ENCODE measurements at regions not wholly inside any gene's neighbourhood (a gene's known extent, or its start where the extent isn't known, plus 50 kb on each side); places are given as distances from the start of the nearest gene placed in this dataset.
A peak's percentile ranks its signal among the peaks of the same experiment; 100 is the strongest.

- H3K4me1 ChIP-seq (ENCODE audit: insufficient read depth, low read length) = peaks cover 17% of the 10 kb centered on the region
- intact Hi-C loops (cut with micrococcal nuclease; ENCODE audit: unreplicated experiment) = no loop called here
- in situ Hi-C loops (cut with HindIII; ENCODE audit: extremely low pct_ligation_motif_present, low pct_unique_long_range_greater_than_20kb) = no loop called here
- no peak for DNase-seq (ENCODE audit: low spot score)
- 62% methylated on average over 1 of the region's 1 CpG for WGBS (ENCODE audit: low lambda C conversion rate)
- no peaks in the 10 kb centered on the region for H3K36me3 ChIP-seq (replicated peaks in 1 of 2; ENCODE audit: control insufficient read depth in 1 of 2, insufficient read depth in 2 of 2, low read length in 2 of 2)
- ChIA-PET CTCF (ENCODE audit: low intra/inter-chr PET ratio, low total read pairs) (no interaction called here), POLR2A (no interaction called here)
- H3K4me2 ChIP-seq (ENCODE audit: low read depth, low read length) = no peak overlapping the region
- no peaks in the 10 kb centered on the region for H3K79me2 ChIP-seq (ENCODE audit: insufficient read depth, low read length)
- ATAC-seq = no peak
- no TSS peak for BruUV-seq (replicated peaks)
- no peaks in the 10 kb centered on the region for H3K27me3 ChIP-seq (ENCODE audit: control insufficient read depth in 1 of 2, insufficient read depth in 2 of 2, low read length in 2 of 2)
- H3K9ac ChIP-seq (ENCODE audit: insufficient read depth, low read depth, low read length) = no peak overlapping the region
- FAIRE-seq = no peak
- no peaks in the 10 kb centered on the region for H4K20me1 ChIP-seq (ENCODE audit: insufficient read depth, low read length)
- no peak for TF ChIP-seq SAFB2 (CRISPR knock-in tag; IDR thresholded peaks at IDR 0.05; ENCODE audit: borderline replicate concordance, low read depth)
- TF ChIP-seq CEBPB (IDR thresholded peaks at IDR 0.05; ENCODE audit: borderline replicate concordance, low read depth, low read length) = peak; percentile 71
- TF ChIP-seq CEBPG (CRISPR knock-in tag; IDR thresholded peaks at IDR 0.05) = peak; percentile 10; the same call in 1 of the 2 replicates
- no peak for TF ChIP-seq KLF16 (CRISPR knock-in tag; IDR thresholded peaks at IDR 0.05)
- no peak for TF ChIP-seq KMT2B (CRISPR knock-in tag; IDR thresholded peaks at IDR 0.05)
- no peak for TF ChIP-seq REXO4 (CRISPR knock-in tag; IDR thresholded peaks at IDR 0.05; ENCODE audit: borderline replicate concordance)
- no peak for TF ChIP-seq ZSCAN21 (CRISPR knock-in tag; IDR thresholded peaks at IDR 0.05; ENCODE audit: borderline replicate concordance)
- H3K4me3 ChIP-seq (replicated peaks in 1 of 3; ENCODE audit: insufficient read depth in 1 of 3, low read depth in 2 of 3, low read length in 3 of 3) = no peak overlapping the region
- H2AFZ ChIP-seq (ENCODE audit: low read length) = no peak overlapping the region
- no peak overlapping the region for H3K27ac ChIP-seq (ENCODE audit: extremely low read length, insufficient read depth, low read length)
- H3K9me3 ChIP-seq (ENCODE audit: low read length) = no peaks in the 10 kb centered on the region
Measured at GRCh38 chr13:79211377-79211776, 194.7 kb downstream of the RBM26 start.

GRCh38 chr13:79197933-79198332, 208.1 kb downstream of the RBM26 start:
- H3K9me3 ChIP-seq (ENCODE audit: low read length) = no peaks in the 10 kb centered on the region
- in situ Hi-C loops (cut with HindIII; ENCODE audit: extremely low pct_ligation_motif_present, low pct_unique_long_range_greater_than_20kb) (no loop called here), intact Hi-C loops (cut with micrococcal nuclease; ENCODE audit: unreplicated experiment) (no loop called here)
- no peak overlapping the region for H3K9ac ChIP-seq (ENCODE audit: insufficient read depth, low read depth, low read length)
- no peak overlapping the region for H3K27ac ChIP-seq (ENCODE audit: extremely low read length, insufficient read depth, low read length)
- no peaks in the 10 kb centered on the region for H3K27me3 ChIP-seq (ENCODE audit: control insufficient read depth in 1 of 2, insufficient read depth in 2 of 2, low read length in 2 of 2)
- 0% methylated on average over 2 of the region's 2 CpGs for WGBS (ENCODE audit: low lambda C conversion rate)
- no peaks in the 10 kb centered on the region; the same call in 1 of the 2 replicates for H3K4me1 ChIP-seq (ENCODE audit: insufficient read depth, low read length)
- no peak overlapping the region for H2AFZ ChIP-seq (ENCODE audit: low read length)
- FAIRE-seq (no peak), ATAC-seq (no peak), DNase-seq (ENCODE audit: low spot score) (no peak)
- H3K36me3 ChIP-seq (replicated peaks in 1 of 2; ENCODE audit: control insufficient read depth in 1 of 2, insufficient read depth in 2 of 2, low read length in 2 of 2) = no peaks in the 10 kb centered on the region
- BruUV-seq (replicated peaks) = no TSS peak
- CTCF ChIA-PET (ENCODE audit: low intra/inter-chr PET ratio, low total read pairs) = no interaction called here
- POLR2A ChIA-PET = no interaction called here
- no peak overlapping the region for H3K4me2 ChIP-seq (ENCODE audit: low read depth, low read length)
- no peaks in the 10 kb centered on the region for H3K79me2 ChIP-seq (ENCODE audit: insufficient read depth, low read length)
- no peak overlapping the region for H3K4me3 ChIP-seq (replicated peaks in 1 of 3; ENCODE audit: insufficient read depth in 1 of 3, low read depth in 2 of 3, low read length in 3 of 3)
- no peaks in the 10 kb centered on the region for H4K20me1 ChIP-seq (ENCODE audit: insufficient read depth, low read length)
- no peak for TF ChIP-seq RARG (CRISPR knock-in tag; IDR thresholded peaks at IDR 0.05; ENCODE audit: low read depth)
- no peak for TF ChIP-seq SIN3B (IDR thresholded peaks at IDR 0.05; ENCODE audit: low read length)
- no peak for TF ChIP-seq TFDP2 (CRISPR knock-in tag; IDR thresholded peaks at IDR 0.05)
- no peak for TF ChIP-seq SAFB2 (CRISPR knock-in tag; IDR thresholded peaks at IDR 0.05; ENCODE audit: borderline replicate concordance, low read depth)
- TF ChIP-seq ZBTB26 (CRISPR knock-in tag; IDR thresholded peaks at IDR 0.05; ENCODE audit: borderline replicate concordance) = no peak
- TF ChIP-seq HNF1A (IDR thresholded peaks at IDR 0.05; ENCODE audit: low read depth) = no peak
- no peak for TF ChIP-seq HNF1A (CRISPR knock-in tag; IDR thresholded peaks at IDR 0.05; ENCODE audit: borderline replicate concordance)
- no peak for TF ChIP-seq TAF15 (IDR thresholded peaks at IDR 0.05; ENCODE audit: low read depth, low read length, poor library complexity, severe bottlenecking)
